ENCODE measurements at regions not wholly inside any gene's neighbourhood (a gene's known extent, or its start where the extent isn't known, plus 50 kb on each side); places are given as distances from the start of the nearest gene placed in this dataset.

DNA sequence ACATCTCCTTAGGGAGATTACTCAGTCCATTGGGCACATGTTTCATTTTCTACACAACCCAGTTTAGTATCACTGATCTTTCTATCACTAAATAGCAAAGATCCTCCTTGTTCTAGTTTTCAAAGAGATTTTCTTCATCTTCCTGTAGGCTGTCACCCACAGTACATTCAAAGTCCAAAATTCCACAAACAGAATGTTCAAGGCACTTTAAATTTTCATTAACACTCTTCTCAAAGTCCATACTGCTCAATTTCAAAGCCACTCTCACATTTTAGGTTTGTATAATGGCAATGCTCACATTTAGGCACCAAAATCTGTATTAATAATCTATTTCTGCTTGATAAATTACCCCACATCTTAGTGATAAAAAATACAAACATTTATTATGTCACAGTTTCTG lies 152.8 kb downstream of the FSIP2 start:
- CTCF ChIA-PET (ENCODE audit: low intra/inter-chr PET ratio), result no interaction called here
- no peaks in the 10 kb centered on the region for H3K9me1 ChIP-seq (ENCODE audit: control insufficient read depth, insufficient read depth, low read length)
- intact Hi-C loops (cut with micrococcal nuclease), result no loop called here
- H3K9me3 ChIP-seq (replicated peaks; ENCODE audit: control insufficient read depth, insufficient read depth, low read depth, low read length), result no peaks in the 10 kb centered on the region
- H3K4me2 ChIP-seq (ENCODE audit: insufficient read depth, low read length), result no peak overlapping the region
- H3K9ac ChIP-seq (ENCODE audit: insufficient read depth in 1 of 2, low read depth in 2 of 2, low read length in 2 of 2), result no peak overlapping the region
- no peak overlapping the region for H3K27ac ChIP-seq (ENCODE audit: extremely low read depth, low read depth, low read length)
- DNase-seq (ENCODE audit: extremely low read depth in 1 of 4, low spot score in 3 of 4), result no peak
- no peaks in the 10 kb centered on the region for H3K36me3 ChIP-seq (ENCODE audit: control insufficient read depth, insufficient read depth, low read length)
- POLR2A ChIA-PET, result no interaction called here
- ATAC-seq, result no peak
- in situ Hi-C loops (cut with MboI), result no loop called here
- H2AFZ ChIP-seq (ENCODE audit: low read depth, low read length), result no peak overlapping the region
- no peaks in the 10 kb centered on the region for H3K4me1 ChIP-seq (replicated peaks in 1 of 2; ENCODE audit: control insufficient read depth in 2 of 2, insufficient read depth in 2 of 2, low read length in 2 of 2)
- no peak for FAIRE-seq
- H3K27me3 ChIP-seq (ENCODE audit: control insufficient read depth in 2 of 2, insufficient read depth in 2 of 2, low read length in 2 of 2), result no peaks in the 10 kb centered on the region
- BruUV-seq (replicated peaks), result no TSS peak
- TF ChIP-seq, protein P1, sequence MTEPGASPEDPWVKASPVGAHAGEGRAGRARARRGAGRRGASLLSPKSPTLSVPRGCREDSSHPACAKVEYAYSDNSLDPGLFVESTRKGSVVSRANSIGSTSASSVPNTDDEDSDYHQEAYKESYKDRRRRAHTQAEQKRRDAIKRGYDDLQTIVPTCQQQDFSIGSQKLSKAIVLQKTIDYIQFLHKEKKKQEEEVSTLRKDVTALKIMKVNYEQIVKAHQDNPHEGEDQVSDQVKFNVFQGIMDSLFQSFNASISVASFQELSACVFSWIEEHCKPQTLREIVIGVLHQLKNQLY (CRISPR knock-in tag; conservative IDR thresholded peaks at IDR 0.05), result no peak
- TF ChIP-seq ADNP (tag; IDR thresholded peaks at IDR 0.05) (no peak), FOXK1 (CRISPR knock-in tag; IDR thresholded peaks at IDR 0.05; ENCODE audit: borderline replicate concordance) (no peak), SMAD1 (IDR thresholded peaks at IDR 0.05; ENCODE audit: low read depth, low read length, partially characterized antibody) (no peak), CHD4 (IDR thresholded peaks at IDR 0.05; ENCODE audit: insufficient read depth, insufficient replicate concordance, low read depth, low read length, poor library complexity, severe bottlenecking) (no peak), PTBP1 (IDR thresholded peaks at IDR 0.05; ENCODE audit: low read depth, low read length) (no peak), RNF2 (IDR thresholded peaks at IDR 0.05) (no peak), FUS (optimal IDR thresholded peaks at IDR 0.05; ENCODE audit: low read depth, low read length) (no peak), BCL6 (CRISPR knock-in tag; IDR thresholded peaks at IDR 0.05) (no peak), ZNF134 (CRISPR knock-in tag; conservative IDR thresholded peaks at IDR 0.05) (no peak), SAFB (IDR thresholded peaks at IDR 0.05; ENCODE audit: borderline replicate concordance, low read depth, low read length) (no peak), HEY1 (CRISPR knock-in tag; IDR thresholded peaks at IDR 0.05; ENCODE audit: borderline replicate concordance) (no peak)
- TF ChIP-seq, protein P2, sequence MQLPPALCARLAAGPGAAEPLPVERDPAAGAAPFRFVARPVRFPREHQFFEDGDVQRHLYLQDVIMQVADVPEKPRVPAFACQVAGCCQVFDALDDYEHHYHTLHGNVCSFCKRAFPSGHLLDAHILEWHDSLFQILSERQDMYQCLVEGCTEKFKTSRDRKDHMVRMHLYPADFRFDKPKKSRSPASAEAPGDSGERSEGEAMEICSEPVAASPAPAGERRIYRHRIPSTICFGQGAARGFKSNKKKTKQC (CRISPR knock-in tag; IDR thresholded peaks at IDR 0.05), result no peak
- TF ChIP-seq, protein P3, sequence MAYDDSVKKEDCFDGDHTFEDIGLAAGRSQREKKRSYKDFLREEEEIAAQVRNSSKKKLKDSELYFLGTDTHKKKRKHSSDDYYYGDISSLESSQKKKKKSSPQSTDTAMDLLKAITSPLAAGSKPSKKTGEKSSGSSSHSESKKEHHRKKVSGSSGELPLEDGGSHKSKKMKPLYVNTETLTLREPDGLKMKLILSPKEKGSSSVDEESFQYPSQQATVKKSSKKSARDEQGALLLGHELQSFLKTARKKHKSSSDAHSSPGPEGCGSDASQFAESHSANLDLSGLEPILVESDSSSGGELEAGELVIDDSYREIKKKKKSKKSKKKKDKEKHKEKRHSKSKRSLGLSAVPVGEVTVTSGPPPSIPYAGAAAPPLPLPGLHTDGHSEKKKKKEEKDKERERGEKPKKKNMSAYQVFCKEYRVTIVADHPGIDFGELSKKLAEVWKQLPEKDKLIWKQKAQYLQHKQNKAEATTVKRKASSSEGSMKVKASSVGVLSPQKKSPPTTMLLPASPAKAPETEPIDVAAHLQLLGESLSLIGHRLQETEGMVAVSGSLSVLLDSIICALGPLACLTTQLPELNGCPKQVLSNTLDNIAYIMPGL (CRISPR knock-in tag; IDR thresholded peaks at IDR 0.05), result no peak
- TF ChIP-seq, protein P4, sequence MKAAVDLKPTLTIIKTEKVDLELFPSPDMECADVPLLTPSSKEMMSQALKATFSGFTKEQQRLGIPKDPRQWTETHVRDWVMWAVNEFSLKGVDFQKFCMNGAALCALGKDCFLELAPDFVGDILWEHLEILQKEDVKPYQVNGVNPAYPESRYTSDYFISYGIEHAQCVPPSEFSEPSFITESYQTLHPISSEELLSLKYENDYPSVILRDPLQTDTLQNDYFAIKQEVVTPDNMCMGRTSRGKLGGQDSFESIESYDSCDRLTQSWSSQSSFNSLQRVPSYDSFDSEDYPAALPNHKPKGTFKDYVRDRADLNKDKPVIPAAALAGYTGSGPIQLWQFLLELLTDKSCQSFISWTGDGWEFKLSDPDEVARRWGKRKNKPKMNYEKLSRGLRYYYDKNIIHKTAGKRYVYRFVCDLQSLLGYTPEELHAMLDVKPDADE (conservative IDR thresholded peaks at IDR 0.05; ENCODE audit: control insufficient read depth, low read depth, low read length), result no peak
- no peak overlapping the region for H3K4me3 ChIP-seq
- no peaks in the 10 kb centered on the region for H3K79me2 ChIP-seq (ENCODE audit: control insufficient read depth, insufficient read depth, low read length)
- no peaks in the 10 kb centered on the region for H4K20me1 ChIP-seq (replicated peaks; ENCODE audit: control insufficient read depth, insufficient read depth, low read length)
